ENCODE measurements at regions not wholly inside any gene's neighbourhood (a gene's known extent, or its start where the extent isn't known, plus 50 kb on each side); places are given as distances from the start of the nearest gene placed in this dataset.

GRCh38 chr1:59202455-59202854 lies 94.4 kb upstream of the FGGY start:
- no peak overlapping the region for H2BK15ac ChIP-seq (ENCODE audit: low read length)
- no peak for DNase-seq (ENCODE audit: low read depth in 1 of 2, low spot score in 2 of 2)
- H3K4me2 ChIP-seq (ENCODE audit: insufficient read depth in 1 of 2, low read depth in 2 of 2, low read length in 2 of 2), result no peak overlapping the region
- no peak overlapping the region for H3K4me3 ChIP-seq (ENCODE audit: extremely low read depth in 1 of 4, insufficient read depth in 2 of 4, low read depth in 3 of 4, low read length in 4 of 4)
- no peak overlapping the region for H2BK120ac ChIP-seq (replicated peaks; ENCODE audit: low read depth, low read length)
- no peaks in the 10 kb centered on the region for H3K36me3 ChIP-seq (ENCODE audit: control insufficient read depth in 2 of 4, insufficient read depth in 4 of 4, low read length in 3 of 4)
- no peak overlapping the region for H3K14ac ChIP-seq (ENCODE audit: insufficient read length)
- H3K79me1 ChIP-seq (ENCODE audit: low read depth, low read length), result no peaks in the 10 kb centered on the region
- WGBS, 2 experiments (ENCODE audit: extremely low coverage in 1 of 2, insufficient coverage in 1 of 2, insufficient read length in 1 of 2, insufficient replicate concordance in 2 of 2, low coverage in 1 of 2, low lambda C conversion rate in 2 of 2, missing lambda C conversion rate in 1 of 2), result 88% methylated on average over 1 of the region's 1 CpG; no CpG with 5 or more reads in 1 of the 2 experiments
- H3K27ac ChIP-seq (ENCODE audit: low read depth, low read length), result no peak overlapping the region
- no peaks in the 10 kb centered on the region for H3K27me3 ChIP-seq (replicated peaks in 1 of 4; ENCODE audit: control insufficient read depth in 3 of 4, extremely low read depth in 1 of 4, insufficient read depth in 3 of 4, low read length in 3 of 4)
- H3K9me3 ChIP-seq (ENCODE audit: insufficient read depth in 2 of 2, low read depth in 1 of 2, low read length in 1 of 2), result peaks cover 0 to 4% of the 10 kb centered on the region in 2 experiments; a peak in 1 of 4 replicates
- no peak overlapping the region for H2BK20ac ChIP-seq (ENCODE audit: low read length)
- H2AK5ac ChIP-seq (ENCODE audit: low read depth, low read length), result no peak overlapping the region
- no peak overlapping the region for H3K9ac ChIP-seq (replicated peaks in 1 of 4; ENCODE audit: extremely low read depth in 1 of 4, low read depth in 3 of 4, low read length in 3 of 4)
- ChIA-PET CTCF (ENCODE audit: partially characterized antibody) (interaction anchor here (2.4 kb wide), 1 partner anchor 17 kb away, joined by 5 read pairs; no protein-coding TSS in a partner anchor), POLR2A (ENCODE audit: partially characterized antibody) (no interaction called here)
- H3K23me2 ChIP-seq (ENCODE audit: low read depth, low read length), result no peaks in the 10 kb centered on the region; the same call in 1 of the 2 replicates
- H4K20me1 ChIP-seq (replicated peaks in 1 of 2; ENCODE audit: control insufficient read depth in 1 of 2, insufficient read depth in 2 of 2, low read length in 2 of 2), result no peaks in the 10 kb centered on the region
- H2BK12ac ChIP-seq (ENCODE audit: low read depth, low read length), result no peak overlapping the region
- H4K5ac ChIP-seq (ENCODE audit: insufficient read length, low read depth, low read length), result no peak overlapping the region
- no peak overlapping the region for H4K8ac ChIP-seq (ENCODE audit: extremely low read depth, insufficient read depth, low read length)
- no peak overlapping the region for H3K4ac ChIP-seq (replicated peaks; ENCODE audit: insufficient read length, low read depth, low read length)
- no peaks in the 10 kb centered on the region for H3K4me1 ChIP-seq (replicated peaks in 1 of 4; ENCODE audit: control insufficient read depth in 3 of 4, insufficient read depth in 4 of 4, low read length in 3 of 4)
- H3K23ac ChIP-seq (ENCODE audit: insufficient read length), result no peak overlapping the region
- H2AFZ ChIP-seq (ENCODE audit: low read length), result no peak overlapping the region
- H4K91ac ChIP-seq (replicated peaks; ENCODE audit: insufficient read length, low read length), result no peak overlapping the region
- no peak overlapping the region for H3K56ac ChIP-seq (replicated peaks; ENCODE audit: insufficient read length, low read depth, low read length)
- H3K79me2 ChIP-seq (ENCODE audit: control insufficient read depth in 1 of 2, insufficient read depth in 2 of 2, low read length in 2 of 2), result no peaks in the 10 kb centered on the region
- no peak overlapping the region for H2BK5ac ChIP-seq (ENCODE audit: low read depth, low read length)
- no peak overlapping the region for H3K18ac ChIP-seq (ENCODE audit: extremely low read depth, low read length)
- no peak for FAIRE-seq
- TF ChIP-seq E2F6 (IDR thresholded peaks at IDR 0.05) (no peak), SP4 (IDR thresholded peaks at IDR 0.05; ENCODE audit: low read length) (no peak), SIX5 (IDR thresholded peaks at IDR 0.05; ENCODE audit: low read depth, low read length) (no peak), CBX8 (IDR thresholded peaks at IDR 0.05; ENCODE audit: borderline replicate concordance, low read depth, low read length) (no peak), TBP (IDR thresholded peaks at IDR 0.05; ENCODE audit: low read depth, low read length) (no peak), SIRT6 (IDR thresholded peaks at IDR 0.05; ENCODE audit: low read length) (no peak), SAP30 (IDR thresholded peaks at IDR 0.05; ENCODE audit: insufficient read depth, insufficient replicate concordance, low read length) (no peak), ATF3 (IDR thresholded peaks at IDR 0.05; ENCODE audit: insufficient read depth, low read depth, low read length) (no peak), POLR2A (IDR thresholded peaks at IDR 0.05; ENCODE audit: control extremely low read depth in 1 of 2, low read depth in 2 of 2, low read length in 2 of 2) (no peak), TCF12 (IDR thresholded peaks at IDR 0.05; ENCODE audit: low read depth, low read length) (no peak), BRCA1 (IDR thresholded peaks at IDR 0.05; ENCODE audit: low read depth, low read length) (no peak), EZH2 (IDR thresholded peaks at IDR 0.05; ENCODE audit: low read depth, low read length, severe bottlenecking) (no peak), EGR1 (IDR thresholded peaks at IDR 0.05; ENCODE audit: borderline replicate concordance, low read depth, low read length) (no peak), GTF2F1 (IDR thresholded peaks at IDR 0.05; ENCODE audit: borderline replicate concordance, low read depth, low read length) (no peak)

Measured in H1 (cell line).